ENCODE measurements at regions not wholly inside any gene's neighbourhood (a gene's known extent, or its start where the extent isn't known, plus 50 kb on each side); places are given as distances from the start of the nearest gene placed in this dataset.

- TF ChIP-seq EP300 (IDR thresholded peaks at IDR 0.05) (no peak), CTCF (IDR thresholded peaks at IDR 0.05) (no peak)
Observed at GRCh38 chr5:117435203-117435602, 860.6 kb upstream of the SEMA6A start.
